CD4-positive, alpha-beta T cell treated with Interleukin-17A for 4 hours (primary cell): ENCODE measurements at regions not wholly inside any gene's neighbourhood (a gene's known extent, or its start where the extent isn't known, plus 50 kb on each side); places are given as distances from the start of the nearest gene placed in this dataset.
"Not testable (repeated sequence)": the region's sequence is repeated elsewhere in the genome, so short reads cannot be mapped to it uniquely, and the experiment has no call there.

Experiments used
- DNase-seq: peaks from one replicate; pipeline ENCODE4 v3.0.0-alpha.2; 2020; ENCODE audit warnings: mixed read lengths

DNA sequence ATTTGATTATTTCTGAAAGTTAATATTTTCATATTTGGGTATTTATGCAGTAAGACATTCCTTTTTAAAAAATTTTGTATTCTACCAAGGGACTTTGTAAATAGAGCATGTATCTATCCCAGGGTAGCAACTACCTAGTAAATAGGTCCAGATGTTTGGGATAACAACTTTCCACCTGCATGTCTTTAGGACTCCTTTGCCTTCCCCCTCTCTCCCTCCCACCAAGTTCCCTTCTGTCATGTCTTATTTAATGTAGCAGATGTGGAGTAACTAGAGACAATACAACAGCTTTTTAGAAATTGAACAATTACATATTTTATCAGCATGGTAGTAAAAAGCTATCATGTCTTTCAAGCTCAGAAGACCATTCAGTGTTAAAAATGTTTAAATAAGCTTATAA lies 821.0 kb downstream of the C4orf33 start:
- no peak for DNase-seq

DNA sequence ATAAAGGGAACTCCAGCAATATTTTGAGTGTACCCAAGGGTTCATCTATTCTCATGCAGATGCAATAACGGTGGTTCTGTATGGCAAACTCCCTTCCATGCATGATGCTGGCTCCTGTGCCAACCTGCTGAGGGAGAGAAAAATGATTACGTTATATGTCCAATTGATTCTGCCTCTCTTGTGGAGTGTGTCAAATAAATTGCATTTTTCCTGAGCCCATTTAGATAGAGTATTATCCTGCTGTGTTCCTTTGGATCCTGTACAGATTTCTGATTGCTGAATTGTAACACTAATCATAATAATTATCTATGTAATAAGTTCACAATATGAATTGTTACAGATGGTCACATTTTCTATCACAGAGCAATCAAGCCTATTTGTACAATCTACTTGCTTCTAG lies 821.7 kb downstream of the C4orf33 start:
- no peak for DNase-seq

DNA sequence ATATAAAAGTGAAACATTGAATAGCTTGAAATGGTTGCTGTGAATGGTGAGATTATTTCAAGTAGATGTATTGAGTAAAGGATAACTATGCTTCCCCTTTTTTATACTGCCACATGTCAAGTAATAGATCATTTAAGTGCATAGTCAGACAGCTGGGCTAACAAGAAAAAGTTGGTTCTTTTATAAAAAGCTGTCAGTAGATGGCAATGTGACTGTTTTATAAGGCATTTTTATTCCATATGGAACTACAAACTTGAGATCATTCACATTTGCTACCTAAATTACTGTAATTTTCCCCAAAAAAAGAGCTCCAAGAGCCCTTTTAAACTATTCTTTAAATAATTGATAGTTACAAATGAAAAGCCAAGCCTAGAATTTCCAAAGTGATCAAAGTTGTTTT lies 831.0 kb downstream of the C4orf33 start:
- no peak for DNase-seq

DNA sequence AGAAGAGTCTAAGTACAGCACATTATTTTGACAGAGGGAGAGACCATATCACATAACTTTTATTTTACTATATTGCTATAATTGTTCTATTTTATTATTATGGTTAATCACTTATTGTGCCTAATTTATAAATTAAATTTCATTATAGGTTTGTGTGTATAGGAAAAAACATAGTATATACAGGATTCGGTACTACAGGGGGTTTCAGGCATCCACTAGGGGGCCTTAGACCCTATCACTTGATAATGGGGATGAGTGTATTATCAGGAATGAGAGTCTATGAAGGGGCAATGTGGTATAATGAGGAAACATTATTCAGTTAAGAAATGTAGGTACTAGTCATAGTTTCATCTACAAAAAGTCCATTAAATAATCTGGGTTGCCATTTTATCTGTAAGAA lies 833.1 kb downstream of the C4orf33 start:
- no peak for DNase-seq

DNA sequence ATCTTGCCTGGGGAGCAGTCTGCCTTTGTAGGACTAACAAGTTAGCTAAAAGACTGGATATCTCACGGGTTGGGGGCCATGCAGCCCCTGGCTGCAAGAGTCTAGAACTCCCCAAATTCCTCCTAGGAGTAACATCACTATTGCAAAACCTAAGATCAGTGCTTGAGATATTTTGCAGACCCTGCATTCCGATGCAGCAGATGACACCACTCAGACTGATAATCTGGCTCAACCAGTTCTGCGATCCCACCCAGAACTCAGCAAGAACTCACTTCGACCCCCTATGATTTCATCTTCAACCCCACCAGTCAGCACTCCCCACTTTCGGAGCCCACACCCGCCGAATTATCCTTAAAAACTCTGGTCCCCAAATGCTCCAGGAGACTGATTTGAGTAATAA lies 834.0 kb downstream of the C4orf33 start:
- no peak for DNase-seq

- DNase-seq, result no peak
Observed at GRCh38 chr4:129950217-129950616, 854.3 kb downstream of the C4orf33 start.

GRCh38 chr4:129966175-129966574 lies 870.2 kb downstream of the C4orf33 start:
- no peak for DNase-seq

DNA sequence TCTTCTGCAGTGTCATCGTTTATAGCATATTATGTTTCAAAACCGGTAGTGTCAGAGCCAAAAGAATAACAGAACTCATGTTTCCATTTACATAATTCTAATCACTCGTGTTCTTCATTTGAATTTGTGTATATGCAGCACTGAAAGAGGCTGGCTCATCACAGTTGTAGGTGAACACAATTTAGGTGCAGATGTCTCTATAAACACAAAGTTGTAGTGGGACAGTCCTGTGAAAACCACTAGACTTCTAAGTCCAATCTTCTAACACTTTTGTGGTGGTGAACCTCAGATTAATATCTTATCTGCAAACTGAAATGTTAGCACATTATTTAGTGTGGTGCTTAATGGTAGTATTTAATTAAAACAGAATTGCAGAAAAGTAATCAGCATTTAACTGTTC lies 872.4 kb downstream of the C4orf33 start:
- DNase-seq, result no peak

DNA sequence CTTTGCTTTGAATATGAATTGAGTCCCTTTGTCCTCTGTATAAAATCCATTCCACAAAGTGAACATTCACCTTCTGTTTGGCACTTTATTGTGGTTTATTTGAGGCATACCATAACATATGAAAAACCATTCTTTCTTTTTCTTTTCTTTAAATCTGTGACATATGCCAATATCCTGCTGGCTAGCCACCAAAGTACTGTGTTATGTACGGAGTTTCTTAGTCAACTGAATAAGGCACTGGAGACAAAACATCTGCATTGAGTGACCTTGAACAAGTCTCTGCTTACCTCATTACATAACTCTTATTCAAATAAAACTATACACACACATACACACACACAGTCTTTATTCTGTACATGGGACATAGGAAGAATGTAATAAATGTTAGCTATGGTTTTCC lies 872.8 kb downstream of the C4orf33 start:
- no peak for DNase-seq

DNA sequence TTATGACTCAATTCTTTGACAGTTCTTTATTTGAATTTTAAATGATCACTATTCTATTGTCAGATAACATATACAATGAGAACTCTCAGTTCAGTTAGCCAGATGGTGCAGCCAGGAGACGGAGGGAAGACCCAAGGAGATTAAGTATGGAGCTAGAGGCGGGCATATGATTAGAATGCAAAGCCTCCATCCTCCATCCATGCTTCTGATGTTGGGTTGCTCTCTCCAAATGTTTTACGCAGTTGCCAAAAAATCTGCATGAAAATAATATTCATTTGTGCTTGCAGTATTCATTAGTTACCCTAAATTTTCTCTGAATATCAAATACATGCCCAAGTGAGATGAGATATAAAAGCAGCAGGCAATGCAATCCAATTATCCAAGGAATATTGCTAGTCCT lies 874.8 kb downstream of the C4orf33 start:
- no peak for DNase-seq

DNA sequence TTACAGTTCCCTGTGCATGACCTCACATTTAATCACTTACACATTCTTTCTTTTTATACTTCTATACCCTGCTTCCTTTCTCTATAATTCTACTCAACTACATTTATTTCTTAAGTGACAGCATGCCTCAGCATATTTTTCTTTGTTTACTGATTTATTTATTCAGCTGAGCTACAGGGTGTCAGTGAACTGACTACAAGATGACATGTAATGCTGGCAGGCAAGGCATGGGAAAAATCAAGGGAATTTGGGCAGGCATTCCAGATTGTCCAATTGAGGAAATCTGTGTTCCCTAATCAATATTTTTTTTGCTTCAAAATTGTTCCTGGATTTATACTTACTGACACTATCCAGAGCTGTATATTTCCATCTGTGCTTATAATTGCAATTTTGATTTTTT lies 875.5 kb downstream of the C4orf33 start:
- DNase-seq, result no peak

GRCh38 chr4:129972257-129972656 lies 876.3 kb downstream of the C4orf33 start:
- DNase-seq, result no peak

- no peak for DNase-seq
Observed at GRCh38 chr4:129974730-129975129, 878.8 kb downstream of the C4orf33 start.

DNA sequence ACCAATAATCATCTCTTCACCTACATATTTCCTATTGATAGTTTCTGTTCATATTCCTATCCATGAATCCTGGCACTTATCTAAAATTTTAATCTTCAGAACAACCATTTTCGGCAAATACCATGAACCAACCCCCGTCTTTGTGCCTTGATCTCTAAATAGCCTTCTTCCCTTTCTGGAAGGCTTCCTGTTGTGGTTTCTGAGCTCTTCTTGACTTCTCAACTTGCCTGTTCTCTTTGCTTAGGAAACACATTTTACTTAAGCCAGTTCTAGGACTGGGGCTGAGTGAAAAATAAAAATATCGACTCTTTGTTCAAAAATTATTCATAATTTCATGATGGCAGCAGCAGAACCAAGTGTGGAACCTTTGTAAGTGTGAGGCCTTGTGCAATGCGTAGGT lies 882.4 kb downstream of the C4orf33 start:
- DNase-seq, result no peak

- no peak for DNase-seq
Observed at GRCh38 chr4:129988957-129989356, 893.0 kb downstream of the C4orf33 start.

- DNase-seq, result no peak
Observed at GRCh38 chr4:129994715-129995114, 898.8 kb downstream of the C4orf33 start.

GRCh38 chr4:129998436-129999150 lies 902.6 kb downstream of the C4orf33 start:
- DNase-seq, result no peak

DNA sequence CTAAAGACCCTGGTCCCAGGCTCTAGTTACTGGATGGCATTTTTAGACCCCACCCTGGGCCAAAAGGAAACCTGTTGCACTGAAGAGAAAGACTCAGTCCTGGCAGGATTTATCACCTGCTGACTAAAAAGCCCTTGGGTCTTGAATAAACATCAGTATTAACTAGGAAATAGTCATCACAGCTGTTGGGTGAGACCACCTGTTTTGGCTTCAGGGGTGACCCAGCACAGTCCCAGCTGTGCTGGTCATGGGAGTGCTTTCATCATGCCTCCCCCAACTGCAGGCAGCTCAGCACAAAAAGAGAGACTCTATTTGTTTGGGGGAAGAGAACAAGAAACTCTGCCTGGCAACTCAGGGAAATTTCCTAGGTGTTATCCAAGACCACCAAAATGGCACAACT lies 903.2 kb downstream of the C4orf33 start:
- no peak for DNase-seq

- DNase-seq, result no peak
Observed at GRCh38 chr4:130008461-130008860, 912.5 kb downstream of the C4orf33 start.

DNA sequence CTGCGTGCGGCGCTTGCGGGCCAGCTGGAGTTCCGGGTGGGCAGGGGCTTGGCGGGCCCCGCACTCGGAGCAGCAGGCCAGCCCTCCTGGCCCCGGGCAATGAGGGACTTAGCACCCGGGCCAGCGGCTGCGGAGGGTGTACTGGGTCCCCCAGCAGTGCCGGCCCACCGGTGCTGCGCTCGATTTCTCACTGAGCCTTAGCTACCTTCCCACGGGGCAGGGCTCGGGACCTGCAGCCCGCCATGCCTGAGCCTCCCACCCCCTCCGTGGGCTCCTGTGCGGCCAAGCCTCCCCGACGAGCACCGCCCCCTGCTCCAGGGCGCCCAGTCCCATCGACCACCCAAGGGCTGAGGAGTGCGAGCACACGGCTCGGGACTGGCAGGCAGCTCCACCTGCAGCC lies 916.9 kb downstream of the C4orf33 start:
- DNase-seq, result not testable (repeated sequence)

DNA sequence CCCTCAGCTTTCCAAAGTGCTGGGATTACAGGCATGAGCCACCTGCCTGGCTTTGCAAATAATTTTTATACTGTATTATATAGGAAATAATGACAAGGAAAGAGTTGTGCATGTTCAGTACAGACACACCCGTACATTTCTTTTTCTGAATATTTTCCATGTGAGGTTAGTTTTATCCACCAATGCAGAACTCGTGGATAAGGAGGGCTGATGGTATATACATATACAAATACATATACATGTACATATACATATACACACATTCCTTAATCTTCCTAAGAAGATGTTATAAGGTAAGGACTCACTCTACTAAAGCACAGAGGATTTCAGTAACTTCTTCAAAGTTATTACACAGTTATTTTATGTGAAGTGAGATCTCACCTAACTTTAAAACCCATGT lies 925.8 kb downstream of the C4orf33 start:
- DNase-seq, result no peak

DNA sequence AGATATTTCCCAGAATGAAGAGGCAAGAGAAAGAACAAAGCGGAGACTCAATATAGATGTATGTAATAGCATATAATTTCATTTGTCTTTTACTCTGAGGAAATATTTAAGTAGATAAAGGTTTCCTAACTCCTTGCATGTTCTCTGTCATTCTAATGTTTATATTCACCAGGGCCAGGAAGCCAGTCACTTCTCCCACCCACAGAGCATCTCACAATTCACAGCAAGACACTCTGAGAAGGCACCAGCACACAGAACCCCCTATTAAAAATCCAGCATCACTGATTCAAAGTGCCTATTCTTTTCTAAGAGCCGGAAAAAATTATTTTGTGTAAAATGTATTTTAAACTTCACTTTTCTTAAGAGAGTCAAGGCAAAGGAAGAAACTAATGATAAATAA lies 927.1 kb downstream of the C4orf33 start:
- DNase-seq, result no peak

DNA sequence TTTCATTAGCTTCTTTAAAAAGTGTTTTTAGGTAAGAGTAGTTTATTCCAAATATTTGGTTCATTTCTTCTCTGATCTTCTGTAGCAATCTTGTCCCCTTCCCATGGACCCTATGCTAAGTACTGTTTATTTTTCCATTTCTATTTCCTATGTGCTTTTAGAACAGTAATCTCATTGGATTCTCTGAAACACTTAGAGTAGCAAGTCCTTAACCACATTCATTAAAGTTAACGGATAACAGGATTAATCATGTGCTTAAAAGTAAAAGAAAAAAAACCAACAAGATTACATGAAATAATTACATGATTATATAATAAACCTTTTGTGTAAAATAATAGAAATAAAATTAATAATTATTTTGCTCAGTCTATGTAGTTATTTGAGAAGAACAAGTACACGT lies 929.7 kb downstream of the C4orf33 start:
- DNase-seq, result no peak

- no peak for DNase-seq
Observed at GRCh38 chr4:130026185-130026584, 930.2 kb downstream of the C4orf33 start.

DNA sequence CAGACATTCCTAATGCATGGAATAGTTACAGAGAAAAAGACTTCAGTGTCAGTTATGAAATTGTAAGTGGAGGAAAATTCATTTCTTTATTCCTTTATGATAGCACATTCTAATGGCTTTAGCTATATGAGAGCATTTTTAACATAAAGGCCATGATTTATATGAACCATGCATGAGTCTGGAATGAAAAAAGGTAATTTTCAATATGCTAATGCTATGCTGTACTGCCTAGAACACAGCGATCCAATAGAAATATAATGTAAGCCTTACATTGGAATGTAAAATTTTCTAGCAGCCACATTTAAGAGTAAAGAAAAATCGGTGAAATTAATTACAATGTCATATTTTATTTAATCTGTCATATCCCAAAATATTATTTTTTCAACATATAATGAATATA lies 932.0 kb downstream of the C4orf33 start:
- no peak for DNase-seq

GRCh38 chr4:130028552-130028951 lies 932.6 kb downstream of the C4orf33 start:
- no peak for DNase-seq
